ENCODE measurements at regions not wholly inside any gene's neighbourhood (a gene's known extent, or its start where the extent isn't known, plus 50 kb on each side); places are given as distances from the start of the nearest gene placed in this dataset.

- DNase-seq (ENCODE audit: extremely low spot score) = no peak
- no peak for TF ChIP-seq CTCF (IDR thresholded peaks at IDR 0.05; ENCODE audit: control extremely low read depth, extremely low read depth, low read depth, missing control alignments)
- ChIA-PET CTCF (no interaction called here), POLR2A (no interaction called here)
These were observed 84.7 kb upstream of the LMNTD1 start for GRCh38 chr12:25637752-25638151.

- TF ChIP-seq CTCF (IDR thresholded peaks at IDR 0.05; ENCODE audit: control extremely low read depth, extremely low read depth, low read depth, missing control alignments) = no peak
- POLR2A ChIA-PET = no interaction called here
- CTCF ChIA-PET = no interaction called here
- DNase-seq (ENCODE audit: extremely low spot score) = no peak
These were observed 86.3 kb upstream of the LMNTD1 start for GRCh38 chr12:25639406-25639805.

- CTCF ChIA-PET = no interaction called here
These were observed 91.9 kb upstream of the LMNTD1 start for GRCh38 chr12:25644979-25645378.

GRCh38 chr12:25645427-25645826 lies 92.3 kb upstream of the LMNTD1 start:
- ChIA-PET POLR2A (no interaction called here), CTCF (no interaction called here)
- DNase-seq (ENCODE audit: extremely low spot score) = no peak
- no peak for TF ChIP-seq CTCF (IDR thresholded peaks at IDR 0.05; ENCODE audit: control extremely low read depth, extremely low read depth, low read depth, missing control alignments)

More at GRCh38 chr12:25644979-25645378, 91.9 kb upstream of the LMNTD1 start:
- POLR2A ChIA-PET = no interaction called here
- TF ChIP-seq CTCF (IDR thresholded peaks at IDR 0.05; ENCODE audit: control extremely low read depth, extremely low read depth, low read depth, missing control alignments) = no peak
- no peak for DNase-seq (ENCODE audit: extremely low spot score)

GRCh38 chr12:25651931-25652330 lies 98.8 kb upstream of the LMNTD1 start:
- ChIA-PET POLR2A (no interaction called here), CTCF (no interaction called here)
- no peak for DNase-seq (ENCODE audit: extremely low spot score)
- TF ChIP-seq CTCF (IDR thresholded peaks at IDR 0.05; ENCODE audit: control extremely low read depth, extremely low read depth, low read depth, missing control alignments) = no peak

- TF ChIP-seq CTCF (IDR thresholded peaks at IDR 0.05; ENCODE audit: control extremely low read depth, extremely low read depth, low read depth, missing control alignments) = no peak
- no peak for DNase-seq (ENCODE audit: extremely low spot score)
- ChIA-PET CTCF (no interaction called here), POLR2A (no interaction called here)
These were observed 99.3 kb upstream of the LMNTD1 start for GRCh38 chr12:25652371-25652770.
